Heart right ventricle (tissue), 16 donors: ENCODE measurements at regions not wholly inside any gene's neighbourhood (a gene's known extent, or its start where the extent isn't known, plus 50 kb on each side); places are given as distances from the start of the nearest gene placed in this dataset.

Experiments used
- ATAC-seq, 8 donors: fragments of 200-7000 bp; cut with Tn5 transposase; one replicate each; pipeline ENCODE4 v1.9.1; 2020; ENCODE audit warnings: mild to moderate bottlenecking in 8 of 8, moderate library complexity in 8 of 8, moderate number of reproducible peaks in 1 of 8
- DNase-seq, 2 donors: peaks; one replicate each; pipeline ENCODE4 v3.0.0-alpha.2; 2020
- H3K27ac ChIP-seq, 10 donors: fragments of 200-600 bp; sonication (generic) in 2 of 10; one replicate each; pipeline versions ENCODE4 v1.5.0 to v1.8.0; 2020 to 2022; ENCODE audit warnings: mild to moderate bottlenecking in 3 of 10
- H3K27me3 ChIP-seq, 7 donors: fragments of 200-600 bp; one replicate each; pipeline ENCODE4 v1.8.0; 2021 to 2022; ENCODE audit warnings: mild to moderate bottlenecking in 2 of 7
- H3K36me3 ChIP-seq, 9 donors: fragments of 200-600 bp; sonication (generic) in 1 of 9; one replicate each; pipeline versions ENCODE4 v1.5.0 to v1.8.0; 2020 to 2022; ENCODE audit warnings: mild to moderate bottlenecking in 2 of 9
- H3K4me1 ChIP-seq, 9 donors: fragments of 200-600 bp; sonication (generic) in 1 of 9; one replicate each; pipeline versions ENCODE4 v1.5.0 to v1.8.0; 2020 to 2022; ENCODE audit warnings: mild to moderate bottlenecking in 4 of 9
- H3K4me3 ChIP-seq, 10 donors: fragments of 200-600 bp; sonication (generic) in 2 of 10; one replicate each; pipeline versions ENCODE4 v1.5.0 to v1.8.0; 2020 to 2022; ENCODE audit warnings: mild to moderate bottlenecking in 7 of 10, moderate library complexity in 2 of 10
- H3K9me3 ChIP-seq, 11 donors: fragments of 200-600 bp in 10 of 11; sonication (generic) in 2 of 11; one replicate each; pipeline versions ENCODE4 v1.5.0 to v1.8.0; 2013 to 2022; ENCODE audit warnings: mild to moderate bottlenecking in 2 of 11, control low read depth in 1 of 11, moderate library complexity in 1 of 11
- CTCF ChIP-seq, 9 donors: fragments of 200-600 bp; sonication (generic) in 2 of 9; IDR thresholded peaks; one replicate each; pipeline versions ENCODE4 v1.5.0 to v1.8.0; 2021 to 2022; ENCODE audit warnings: antibody characterized with exemption in 9 of 9, mild to moderate bottlenecking in 5 of 9, moderate library complexity in 1 of 9
- WGBS, 2 donors: extraction: QIAGEN DNeasy Blood & Tissue Kit; methylation state at CpG; one replicate each; pipeline ENCODE4 v1.1.7; 2013; ENCODE audit warnings: inconsistent platforms in 1 of 2; 5-methylcytosine and 5-hydroxymethylcytosine counted together
- intact Hi-C, 10 donors: fragments of 100-400 bp; cut with DNase I; formaldehyde crosslinking; loops; one replicate each; pipeline versions ENCODE4 v1.11.1 to v1.14.2; 2022
- donor health status: Arrhythmogenic right ventricular cardiomyopathy.
- donor health status: ischemic (EF 13 %, LVEDD 7.1; RV severe dilation, severe dysfunction).
- donor health status: healthy with polysubstance abuse.
- donor health status: DM: no; HTN: yes; CAD: no.
- donor health status: DM: no; HTN: no; CAD: no.
- donor health status: ischemic (EF 25% LVEDD 6.9; RV normal size, moderate dysfunction).
- donor health status: ischemic (EF 25% LVEDD 5.7; RV mildly dilated, moderate dysfunction).
- donor health status: healthy.
- donor health status: DM: yes; HTN: yes; CAD: no.
- donor health status: Ischemic cardiomyopathy.
- donor health status: ischemic (EF 35%, LVEDD 5.7; RV mildly dilated, moderate dysfunction).
- donor health status: nonischemic (EF 11% LVEDD 7.7; RV severe dilation, severe dysfunction).
- donor health status: DM: yes; HTN: yes; CAD: no.
- donor health status: PGD.
- donor health status: ischemic (EF 29% LVEDD 5.4; RV normal size, mild dysfunction).
- donor health status: nonischemic (EF 23%, LVEDD 6.1; RV moderate dilation, normal function).

- WGBS, 2 donors: 81 to 84% methylated on average over 13 of the region's 13 CpGs
- ATAC-seq: no peak
- no peak overlapping the region for H3K27ac ChIP-seq
- no peak overlapping the region for H3K4me3 ChIP-seq
- no peaks in the 10 kb centered on the region for H3K9me3 ChIP-seq
- DNase-seq: no peak
- intact Hi-C loops: loop anchor here in 1 of 10 donors (10.0 kb wide), 1 partner anchor 56 kb away; no protein-coding TSS in a partner anchor
- no peaks in the 10 kb centered on the region for H3K4me1 ChIP-seq
- peaks cover 0 to 85% (median 75%) of the 10 kb centered on the region in 7 donors for H3K27me3 ChIP-seq
- no peaks in the 10 kb centered on the region for H3K36me3 ChIP-seq
- TF ChIP-seq CTCF (IDR thresholded peaks at IDR 0.05): no peak
Observed at GRCh38 chr17:79560527-79560926, 50.3 kb downstream of the RBFOX3 start.

- Histone ChIP-seq H3K36me3 (no peaks in the 10 kb centered on the region), H3K27me3 (peaks cover 0 to 77% (median 70%) of the 10 kb centered on the region in 7 donors), H3K27ac (no peak overlapping the region), H3K9me3 (no peaks in the 10 kb centered on the region), H3K4me1 (no peaks in the 10 kb centered on the region), H3K4me3 (no peak overlapping the region)
- intact Hi-C loops: no loop called here
- TF ChIP-seq CTCF (IDR thresholded peaks at IDR 0.05): no peak
- ATAC-seq (no peak), DNase-seq (no peak)
- 97 to 100% methylated on average over 2 of the region's 2 CpGs for WGBS, 2 donors
Observed at GRCh38 chr17:79559111-79559887, 51.6 kb downstream of the RBFOX3 start.

GRCh38 chr17:79558091-79558900, 52.6 kb downstream of the RBFOX3 start:
- H3K4me1 ChIP-seq: no peaks in the 10 kb centered on the region
- no peak for ATAC-seq
- no peak for TF ChIP-seq CTCF (IDR thresholded peaks at IDR 0.05)
- H3K9me3 ChIP-seq: peaks cover 0 to 6% (median 0%) of the 10 kb centered on the region in 11 donors
- 55 to 57% methylated on average over 24 of the region's 24 CpGs for WGBS, 2 donors
- H3K4me3 ChIP-seq: no peak overlapping the region
- intact Hi-C loops: no loop called here
- no peak for DNase-seq
- H3K36me3 ChIP-seq: no peaks in the 10 kb centered on the region
- H3K27me3 ChIP-seq: peaks cover 0 to 71% (median 61%) of the 10 kb centered on the region in 7 donors
- H3K27ac ChIP-seq: no peak overlapping the region

- Histone ChIP-seq H3K36me3 (no peaks in the 10 kb centered on the region), H3K4me3 (no peak overlapping the region), H3K27ac (no peak overlapping the region), H3K9me3 (peaks cover 0 to 14% (median 2%) of the 10 kb centered on the region in 11 donors), H3K27me3 (peaks cover 0 to 63% (median 53%) of the 10 kb centered on the region in 7 donors), H3K4me1 (no peaks in the 10 kb centered on the region)
- no peak for DNase-seq
- intact Hi-C loops: no loop called here
- WGBS, 2 donors: 57 to 60% methylated on average over 22 of the region's 22 CpGs
- ATAC-seq: no peak
- no peak for TF ChIP-seq CTCF (IDR thresholded peaks at IDR 0.05)
Observed at GRCh38 chr17:79557276-79558090, 53.4 kb downstream of the RBFOX3 start.
